ENCODE measurements at regions not wholly inside any gene's neighbourhood (a gene's known extent, or its start where the extent isn't known, plus 50 kb on each side); places are given as distances from the start of the nearest gene placed in this dataset.

GRCh38 chr3:59527493-59527892, 477.7 kb upstream of the CFAP20DC start:
- H3K4me3 ChIP-seq (ENCODE audit: low read length): no peak overlapping the region
- TF ChIP-seq ZNF274 (IDR thresholded peaks at IDR 0.05; ENCODE audit: low read depth, low read length): no peak

GRCh38 chr3:59526999-59527398, 477.2 kb upstream of the CFAP20DC start:
- H3K4me3 ChIP-seq (ENCODE audit: low read length): no peak overlapping the region
- no peak for TF ChIP-seq ZNF274 (IDR thresholded peaks at IDR 0.05; ENCODE audit: low read depth, low read length)

GRCh38 chr3:59522550-59522949, 472.7 kb upstream of the CFAP20DC start:
- no peak for TF ChIP-seq ZNF274 (IDR thresholded peaks at IDR 0.05; ENCODE audit: low read depth, low read length)
- H3K4me3 ChIP-seq (ENCODE audit: low read length): no peak overlapping the region

GRCh38 chr3:59519094-59519493, 469.3 kb upstream of the CFAP20DC start:
- no peak overlapping the region for H3K4me3 ChIP-seq (ENCODE audit: low read length)
- TF ChIP-seq ZNF274 (IDR thresholded peaks at IDR 0.05; ENCODE audit: low read depth, low read length): no peak

- no peak overlapping the region for H3K4me3 ChIP-seq (ENCODE audit: low read length)
- no peak for TF ChIP-seq ZNF274 (IDR thresholded peaks at IDR 0.05; ENCODE audit: low read depth, low read length)
Observed at GRCh38 chr3:59518283-59519055, 468.6 kb upstream of the CFAP20DC start.

- no peak for TF ChIP-seq ZNF274 (IDR thresholded peaks at IDR 0.05; ENCODE audit: low read depth, low read length)
- no peak overlapping the region for H3K4me3 ChIP-seq (ENCODE audit: low read length)
Observed at GRCh38 chr3:59517388-59517787, 467.6 kb upstream of the CFAP20DC start.

GRCh38 chr3:59515966-59516365, 466.1 kb upstream of the CFAP20DC start:
- no peak overlapping the region for H3K4me3 ChIP-seq (ENCODE audit: low read length)
- no peak for TF ChIP-seq ZNF274 (IDR thresholded peaks at IDR 0.05; ENCODE audit: low read depth, low read length)

- no peak for TF ChIP-seq ZNF274 (IDR thresholded peaks at IDR 0.05; ENCODE audit: low read depth, low read length)
- no peak overlapping the region for H3K4me3 ChIP-seq (ENCODE audit: low read length)
Observed at GRCh38 chr3:59514865-59515482, 465.1 kb upstream of the CFAP20DC start.

- H3K4me3 ChIP-seq (ENCODE audit: low read length): no peak overlapping the region
- no peak for TF ChIP-seq ZNF274 (IDR thresholded peaks at IDR 0.05; ENCODE audit: low read depth, low read length)
Observed at GRCh38 chr3:59513570-59513969, 463.7 kb upstream of the CFAP20DC start.

GRCh38 chr3:59512066-59512465, 462.2 kb upstream of the CFAP20DC start:
- no peak overlapping the region for H3K4me3 ChIP-seq (ENCODE audit: low read length)

GRCh38 chr3:59510576-59510975, 460.8 kb upstream of the CFAP20DC start:
- no peak for TF ChIP-seq ZNF274 (IDR thresholded peaks at IDR 0.05; ENCODE audit: low read depth, low read length)

More at GRCh38 chr3:59512066-59512465, 462.2 kb upstream of the CFAP20DC start:
- TF ChIP-seq ZNF274 (IDR thresholded peaks at IDR 0.05; ENCODE audit: low read depth, low read length): no peak

GRCh38 chr3:59508273-59508672, 458.4 kb upstream of the CFAP20DC start:
- TF ChIP-seq ZNF274 (IDR thresholded peaks at IDR 0.05; ENCODE audit: low read depth, low read length): no peak
- no peak overlapping the region for H3K4me3 ChIP-seq (ENCODE audit: low read length)

More at GRCh38 chr3:59510576-59510975, 460.8 kb upstream of the CFAP20DC start:
- no peak overlapping the region for H3K4me3 ChIP-seq (ENCODE audit: low read length)

- no peak overlapping the region for H3K4me3 ChIP-seq (ENCODE audit: low read length)
- TF ChIP-seq ZNF274 (IDR thresholded peaks at IDR 0.05; ENCODE audit: low read depth, low read length): no peak
Observed at GRCh38 chr3:59506191-59506590, 456.4 kb upstream of the CFAP20DC start.

GRCh38 chr3:59503441-59503840, 453.6 kb upstream of the CFAP20DC start:
- H3K4me3 ChIP-seq (ENCODE audit: low read length): no peak overlapping the region
- TF ChIP-seq ZNF274 (IDR thresholded peaks at IDR 0.05; ENCODE audit: low read depth, low read length): no peak

- no peak for TF ChIP-seq ZNF274 (IDR thresholded peaks at IDR 0.05; ENCODE audit: low read depth, low read length)
- no peak overlapping the region for H3K4me3 ChIP-seq (ENCODE audit: low read length)
Observed at GRCh38 chr3:59502806-59503205, 453.0 kb upstream of the CFAP20DC start.
